ENCODE measurements at regions not wholly inside any gene's neighbourhood (a gene's known extent, or its start where the extent isn't known, plus 50 kb on each side); places are given as distances from the start of the nearest gene placed in this dataset.
"Not testable (repeated sequence)": the region's sequence is repeated elsewhere in the genome, so short reads cannot be mapped to it uniquely, and the experiment has no call there.

DNA sequence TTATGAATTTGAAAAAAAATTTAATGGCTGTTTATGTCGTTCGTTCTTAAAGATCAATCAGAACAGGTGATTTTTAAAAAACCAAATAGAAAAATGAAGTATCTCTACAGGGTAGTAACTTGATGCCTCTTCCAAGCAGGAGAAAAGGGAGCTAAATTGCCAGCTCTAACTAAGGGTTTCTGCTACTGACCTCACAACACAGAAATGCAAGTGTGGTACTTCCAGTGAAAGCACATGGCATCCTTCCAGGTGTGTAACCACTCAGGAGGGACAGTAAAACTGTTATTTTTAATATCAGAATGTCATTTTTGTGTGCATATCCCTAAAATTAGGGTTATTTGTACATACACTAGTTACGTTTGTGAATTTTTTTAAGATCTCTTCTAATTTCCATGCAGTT is 116.8 kb upstream of the ZCCHC13 start:
- TF ChIP-seq RBAK (tag by site-specific recombination; IDR thresholded peaks at IDR 0.05) = no peak
- no peak for TF ChIP-seq GLIS1 (tag by site-specific recombination; IDR thresholded peaks at IDR 0.05)
- TF ChIP-seq, protein P1, sequence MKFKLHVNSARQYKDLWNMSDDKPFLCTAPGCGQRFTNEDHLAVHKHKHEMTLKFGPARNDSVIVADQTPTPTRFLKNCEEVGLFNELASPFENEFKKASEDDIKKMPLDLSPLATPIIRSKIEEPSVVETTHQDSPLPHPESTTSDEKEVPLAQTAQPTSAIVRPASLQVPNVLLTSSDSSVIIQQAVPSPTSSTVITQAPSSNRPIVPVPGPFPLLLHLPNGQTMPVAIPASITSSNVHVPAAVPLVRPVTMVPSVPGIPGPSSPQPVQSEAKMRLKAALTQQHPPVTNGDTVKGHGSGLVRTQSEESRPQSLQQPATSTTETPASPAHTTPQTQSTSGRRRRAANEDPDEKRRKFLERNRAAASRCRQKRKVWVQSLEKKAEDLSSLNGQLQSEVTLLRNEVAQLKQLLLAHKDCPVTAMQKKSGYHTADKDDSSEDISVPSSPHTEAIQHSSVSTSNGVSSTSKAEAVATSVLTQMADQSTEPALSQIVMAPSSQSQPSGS (tag by site-specific recombination; IDR thresholded peaks at IDR 0.05; ENCODE audit: low read depth) = no peak
- no peak for TF ChIP-seq ZNF610 (tag by site-specific recombination; IDR thresholded peaks at IDR 0.05; ENCODE audit: borderline replicate concordance)
- TF ChIP-seq ZNF10 (tag by site-specific recombination; IDR thresholded peaks at IDR 0.05) = no peak
- TF ChIP-seq, protein P2, sequence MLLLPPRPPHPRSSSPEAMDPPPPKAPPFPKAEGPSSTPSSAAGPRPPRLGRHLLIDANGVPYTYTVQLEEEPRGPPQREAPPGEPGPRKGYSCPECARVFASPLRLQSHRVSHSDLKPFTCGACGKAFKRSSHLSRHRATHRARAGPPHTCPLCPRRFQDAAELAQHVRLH (tag by site-specific recombination; IDR thresholded peaks at IDR 0.05) = no peak

DNA sequence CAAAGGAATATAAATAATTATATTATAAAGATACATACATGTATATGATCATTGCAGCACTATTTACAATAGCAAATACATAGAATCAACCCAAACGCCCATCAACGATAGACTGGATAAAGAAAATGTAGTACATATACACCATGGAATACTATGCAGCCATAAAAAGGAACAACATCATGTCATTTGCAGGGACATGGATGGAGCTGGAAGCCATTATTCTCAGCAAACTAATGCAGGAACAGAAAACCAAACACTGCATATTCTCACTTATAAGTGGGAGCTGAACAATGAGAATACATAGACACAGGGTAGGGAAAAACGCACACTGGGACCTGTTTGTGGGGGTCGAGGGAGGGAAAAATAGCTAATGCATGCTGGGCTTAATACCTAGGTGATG is 120.9 kb upstream of the ZCCHC13 start:
- H3K9me3 ChIP-seq (ENCODE audit: control insufficient read depth, insufficient read depth, low read depth, low read length); H3K4me3 ChIP-seq (ENCODE audit: low read depth, low read length); H3K27ac ChIP-seq (ENCODE audit: extremely low read depth, low read depth, low read length); POLR2A ChIA-PET; CTCF ChIA-PET; H3K36me3 ChIP-seq (ENCODE audit: control insufficient read depth in 2 of 2, insufficient read depth in 1 of 2, low read length in 2 of 2); H3K4me1 ChIP-seq (ENCODE audit: control insufficient read depth, insufficient read depth, low read length): not testable (repeated sequence)
- TF ChIP-seq ZNF146 (tag by site-specific recombination; IDR thresholded peaks at IDR 0.05) = peak; percentile 91

More for the DNA sequence above, 116.8 kb upstream of the ZCCHC13 start:
- Histone ChIP-seq H3K4me3 (ENCODE audit: low read depth, low read length) (no peak overlapping the region), H3K4me1 (ENCODE audit: control insufficient read depth, insufficient read depth, low read length) (no peaks in the 10 kb centered on the region), H3K36me3 (ENCODE audit: control insufficient read depth in 2 of 2, insufficient read depth in 1 of 2, low read length in 2 of 2) (no peaks in the 10 kb centered on the region), H3K9me3 (ENCODE audit: control insufficient read depth, insufficient read depth, low read depth, low read length) (no peaks in the 10 kb centered on the region; the same call in 1 of the 2 replicates), H3K27ac (ENCODE audit: extremely low read depth, low read depth, low read length) (no peak overlapping the region)
- ChIA-PET POLR2A (no interaction called here), CTCF (interaction anchor here (0.7 kb wide), 1 partner anchor 458 kb away, joined by 3 read pairs; no protein-coding TSS in a partner anchor)

DNA sequence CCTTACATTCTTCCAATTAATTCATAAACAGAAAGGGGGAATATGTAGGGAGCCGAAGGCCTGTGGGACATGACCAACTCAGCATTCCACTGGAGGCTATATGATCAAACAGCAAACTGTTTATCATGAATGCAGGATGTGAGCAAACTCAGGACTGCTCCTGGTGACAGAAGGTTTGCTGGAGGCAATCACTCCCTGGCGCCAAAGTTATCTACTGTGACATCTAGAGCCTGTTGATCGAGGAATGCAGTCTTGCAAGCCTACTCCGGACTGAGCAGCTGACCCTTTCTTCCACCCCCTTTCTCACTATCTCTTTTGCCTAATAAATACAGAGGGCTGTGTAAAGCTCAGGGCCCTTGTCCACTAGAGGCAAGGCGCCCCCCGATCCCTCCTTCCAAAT is 122.0 kb upstream of the ZCCHC13 start:
- H3K36me3 ChIP-seq (ENCODE audit: control insufficient read depth in 2 of 2, insufficient read depth in 1 of 2, low read length in 2 of 2); H3K4me1 ChIP-seq (ENCODE audit: control insufficient read depth, insufficient read depth, low read length); H3K27ac ChIP-seq (ENCODE audit: extremely low read depth, low read depth, low read length); H3K9me3 ChIP-seq (ENCODE audit: control insufficient read depth, insufficient read depth, low read depth, low read length); POLR2A ChIA-PET; H3K4me3 ChIP-seq (ENCODE audit: low read depth, low read length): not testable (repeated sequence)
- CTCF ChIA-PET = interaction anchor here (0.6 kb wide), 1 partner anchor 171 kb away, joined by 3 read pairs; no protein-coding TSS in a partner anchor

DNA sequence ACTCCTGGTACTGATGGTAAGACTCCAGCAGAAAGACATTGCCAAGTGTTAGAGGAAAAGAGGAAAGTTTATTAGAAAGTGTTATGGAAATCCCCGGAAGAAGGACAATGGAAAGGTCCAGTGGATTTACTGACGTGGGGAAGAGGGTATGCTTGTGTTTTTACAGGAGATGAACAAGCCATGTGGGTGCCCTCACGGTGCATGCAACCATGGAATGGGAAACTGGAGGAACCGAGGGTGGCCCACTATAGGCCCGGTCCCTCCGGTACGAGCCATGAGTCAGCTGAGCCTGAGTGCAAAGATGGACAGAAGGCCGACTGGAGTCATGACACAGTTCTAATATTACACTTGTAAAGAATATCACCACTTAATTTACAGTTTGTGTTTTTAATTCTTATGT is 123.3 kb upstream of the ZCCHC13 start:
- POLR2A ChIA-PET = no interaction called here
- TF ChIP-seq ZNF302 (tag by site-specific recombination; IDR thresholded peaks at IDR 0.05; ENCODE audit: low read depth) = no peak
- TF ChIP-seq ZEB2 (tag by site-specific recombination; IDR thresholded peaks at IDR 0.05) = no peak
- TF ChIP-seq, protein P3, sequence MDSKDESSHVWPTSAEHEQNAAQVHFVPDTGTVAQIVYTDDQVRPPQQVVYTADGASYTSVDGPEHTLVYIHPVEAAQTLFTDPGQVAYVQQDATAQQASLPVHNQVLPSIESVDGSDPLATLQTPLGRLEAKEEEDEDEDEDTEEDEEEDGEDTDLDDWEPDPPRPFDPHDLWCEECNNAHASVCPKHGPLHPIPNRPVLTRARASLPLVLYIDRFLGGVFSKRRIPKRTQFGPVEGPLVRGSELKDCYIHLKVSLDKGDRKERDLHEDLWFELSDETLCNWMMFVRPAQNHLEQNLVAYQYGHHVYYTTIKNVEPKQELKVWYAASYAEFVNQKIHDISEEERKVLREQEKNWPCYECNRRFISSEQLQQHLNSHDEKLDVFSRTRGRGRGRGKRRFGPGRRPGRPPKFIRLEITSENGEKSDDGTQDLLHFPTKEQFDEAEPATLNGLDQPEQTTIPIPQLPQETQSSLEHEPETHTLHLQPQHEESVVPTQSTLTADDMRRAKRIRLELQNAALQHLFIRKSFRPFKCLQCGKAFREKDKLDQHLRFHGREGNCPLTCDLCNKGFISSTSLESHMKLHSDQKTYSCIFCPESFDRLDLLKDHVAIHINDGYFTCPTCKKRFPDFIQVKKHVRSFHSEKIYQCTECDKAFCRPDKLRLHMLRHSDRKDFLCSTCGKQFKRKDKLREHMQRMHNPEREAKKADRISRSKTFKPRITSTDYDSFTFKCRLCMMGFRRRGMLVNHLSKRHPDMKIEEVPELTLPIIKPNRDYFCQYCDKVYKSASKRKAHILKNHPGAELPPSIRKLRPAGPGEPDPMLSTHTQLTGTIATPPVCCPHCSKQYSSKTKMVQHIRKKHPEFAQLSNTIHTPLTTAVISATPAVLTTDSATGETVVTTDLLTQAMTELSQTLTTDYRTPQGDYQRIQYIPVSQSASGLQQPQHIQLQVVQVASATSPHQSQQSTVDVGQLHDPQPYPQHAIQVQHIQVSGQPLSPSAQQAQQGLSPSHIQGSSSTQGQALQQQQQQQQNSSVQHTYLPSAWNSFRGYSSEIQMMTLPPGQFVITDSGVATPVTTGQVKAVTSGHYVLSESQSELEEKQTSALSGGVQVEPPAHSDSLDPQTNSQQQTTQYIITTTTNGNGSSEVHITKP (tag by site-specific recombination; IDR thresholded peaks at IDR 0.05) = 0 out of 2 replicates have a peak, but pooled peaks have one; percentile 33
- H3K9me3 ChIP-seq (ENCODE audit: control insufficient read depth, insufficient read depth, low read depth, low read length) = no peaks in the 10 kb centered on the region; the same call in 1 of the 2 replicates
- H3K36me3 ChIP-seq (ENCODE audit: control insufficient read depth in 2 of 2, insufficient read depth in 1 of 2, low read length in 2 of 2) = no peaks in the 10 kb centered on the region
- H3K4me3 ChIP-seq (ENCODE audit: low read depth, low read length) = no peak overlapping the region
- H3K4me1 ChIP-seq (ENCODE audit: control insufficient read depth, insufficient read depth, low read length) = peaks cover 6% of the 10 kb centered on the region; the same call in 1 of the 2 replicates
- H3K27ac ChIP-seq (ENCODE audit: extremely low read depth, low read depth, low read length) = no peak overlapping the region
- CTCF ChIA-PET = interaction anchor here (0.6 kb wide), 1 partner anchor 46 kb away, joined by 3 read pairs; no protein-coding TSS in a partner anchor

Measured in HEK293 (cell line).